ENCODE measurements at regions not wholly inside any gene's neighbourhood (a gene's known extent, or its start where the extent isn't known, plus 50 kb on each side); places are given as distances from the start of the nearest gene placed in this dataset.

GRCh38 chr5:37905230-37905629 is 65.4 kb upstream of the GDNF start:
- H3K27me3 ChIP-seq (ENCODE audit: control insufficient read depth, insufficient read depth, low read length), result peaks cover 28% of the 10 kb centered on the region
- BruUV-seq (replicated peaks), result no TSS peak
- intact Hi-C loops (cut with micrococcal nuclease), result no loop called here
- H4K91ac ChIP-seq (ENCODE audit: insufficient read depth, low read depth, low read length), result no peak overlapping the region
- no peak overlapping the region for H3K56ac ChIP-seq (ENCODE audit: extremely low read depth, insufficient read depth, low read length)
- TF ChIP-seq RAD21 (IDR thresholded peaks at IDR 0.05; ENCODE audit: low read length) (no peak), MAFK (IDR thresholded peaks at IDR 0.05; ENCODE audit: low read depth, low read length) (no peak), CEBPB (IDR thresholded peaks at IDR 0.05; ENCODE audit: low read depth, low read length) (peak; percentile 87), USF2 (IDR thresholded peaks at IDR 0.05; ENCODE audit: low read depth, low read length) (no peak)
- POLR2A ChIA-PET (ENCODE audit: unreplicated experiment), result no interaction called here
- no peaks in the 10 kb centered on the region for H3K9me1 ChIP-seq (ENCODE audit: insufficient read depth, low read length)
- H3K4me1 ChIP-seq (ENCODE audit: control insufficient read depth, insufficient read depth, low read length), result no peaks in the 10 kb centered on the region
- dilution Hi-C loops (cut with HindIII; ENCODE audit: low sequenced_read_pairs, unreplicated experiment), result no loop called here
- no peak overlapping the region for H2AK5ac ChIP-seq (ENCODE audit: low read depth, low read length)
- H2BK120ac ChIP-seq (ENCODE audit: low read depth, low read length), result no peak overlapping the region
- H2AK9ac ChIP-seq (replicated peaks; ENCODE audit: low read depth, low read length, poor library complexity), result no peak overlapping the region
- H4K20me1 ChIP-seq (ENCODE audit: insufficient read depth, low read length), result no peaks in the 10 kb centered on the region
- no peak overlapping the region for H3K14ac ChIP-seq (replicated peaks; ENCODE audit: low read depth, low read length)
- no peak overlapping the region for H4K8ac ChIP-seq (ENCODE audit: low read depth in 2 of 2, low read length in 2 of 2)
- H2BK20ac ChIP-seq (ENCODE audit: low read depth, low read length), result no peak overlapping the region
- no peak overlapping the region for H2AFZ ChIP-seq (replicated peaks; ENCODE audit: low read length, poor library complexity)
- DNase-seq, result no peak
- H2BK5ac ChIP-seq (ENCODE audit: low read depth, low read length, poor library complexity, severe bottlenecking), result no peak overlapping the region
- no peak overlapping the region for H3K4me3 ChIP-seq (ENCODE audit: insufficient read depth, low read depth, low read length)
- no peak overlapping the region for H3K4ac ChIP-seq (ENCODE audit: low read depth, low read length)
- H3K79me1 ChIP-seq (ENCODE audit: low read depth in 1 of 2, low read length in 2 of 2), result no peaks in the 10 kb centered on the region
- no peak overlapping the region for H4K5ac ChIP-seq (ENCODE audit: low read depth, low read length)
- H3K9ac ChIP-seq (ENCODE audit: low read depth, low read length), result no peak overlapping the region
- H3K27ac ChIP-seq (ENCODE audit: insufficient read depth, low read length), result no peak overlapping the region
- no peaks in the 10 kb centered on the region for H3K36me3 ChIP-seq (ENCODE audit: control insufficient read depth, insufficient read depth, low read length)
- no peak overlapping the region for H3K23ac ChIP-seq (ENCODE audit: low read depth, low read length)
- no peak overlapping the region for H2BK15ac ChIP-seq (ENCODE audit: low read depth, low read length)
- no peak overlapping the region for H3K4me2 ChIP-seq (ENCODE audit: low read depth, low read length)
- no peak for ATAC-seq (ENCODE audit: low read depth)
- 47% methylated on average over 2 of the region's 3 CpGs; no CpG with 5 or more reads in 1 of the 2 experiments for WGBS, 2 experiments (ENCODE audit: extremely low coverage in 2 of 2, insufficient read length in 1 of 2)
- no peaks in the 10 kb centered on the region for H3K9me3 ChIP-seq (ENCODE audit: control insufficient read depth, insufficient read depth, low read length)
- in situ Hi-C loops (cut with MboI; ENCODE audit: low sequenced_read_pairs), result no loop called here
- CTCF ChIA-PET, result no interaction called here
- no peak overlapping the region for H3K18ac ChIP-seq (ENCODE audit: low read depth, low read length)
